H1 (cell line): ENCODE measurements at regions not wholly inside any gene's neighbourhood (a gene's known extent, or its start where the extent isn't known, plus 50 kb on each side); places are given as distances from the start of the nearest gene placed in this dataset.

Experiments used
- CTCF ChIA-PET: fragments of 300-600 bp; sonication (Branson Sonifier 250); formaldehyde crosslinking; loops from one replicate; lab custom pipeline; 2021; ENCODE audit not compliant: partially characterized antibody; lab: Charles Lee
- POLR2A ChIA-PET: fragments of 300-600 bp; sonication (Branson Sonifier 250); formaldehyde crosslinking; loops from one replicate; lab custom pipeline; 2021; ENCODE audit warnings: inconsistent platforms; ENCODE audit not compliant: partially characterized antibody; lab: Charles Lee
- DNase-seq, 2 experiments: peaks; one replicate each; pipeline versions ENCODE4 v3.0.0 to v3.0.0-alpha.2; 2010 to 2022; ENCODE audit warnings: low spot score in 2 of 2, low read depth in 1 of 2, mixed read lengths in 1 of 2
- FAIRE-seq: peaks from 2 replicates; lab custom pipeline; 2011; peaks lifted over from hg19 to GRCh38; lab: Jason Lieb, UNC
- H2AFZ ChIP-seq: 2 replicates; pipeline ENCODE4 v1.8.1; 2012; ENCODE audit warnings: low read length, inconsistent platforms
- H2AK5ac ChIP-seq: 2 replicates; pipeline ENCODE4 v1.6.1; 2013; ENCODE audit warnings: low read depth, low read length
- H2BK120ac ChIP-seq: replicated peaks from 2 replicates; pipeline ENCODE3; 2013; ENCODE audit warnings: low read depth, low read length, inconsistent platforms
- H2BK12ac ChIP-seq: 2 replicates; pipeline ENCODE4 v1.6.1; 2013; ENCODE audit warnings: low read depth, low read length
- H2BK15ac ChIP-seq: 2 replicates; pipeline ENCODE4 v1.6.1; 2013; ENCODE audit warnings: low read length
- H2BK20ac ChIP-seq: 2 replicates; pipeline ENCODE4 v1.6.1; 2013; ENCODE audit warnings: low read length
- H2BK5ac ChIP-seq: 2 replicates; pipeline ENCODE4 v1.6.1; 2013; ENCODE audit warnings: low read depth, low read length
- H3K14ac ChIP-seq: 2 replicates; pipeline ENCODE4 v1.6.1; 2013; ENCODE audit warnings: inconsistent platforms; ENCODE audit not compliant: insufficient read length
- H3K18ac ChIP-seq: 2 replicates; pipeline ENCODE4 v1.6.1; 2013; ENCODE audit warnings: low read length; ENCODE audit errors: extremely low read depth
- H3K23ac ChIP-seq: 2 replicates; pipeline ENCODE4 v1.6.1; 2013; ENCODE audit warnings: inconsistent platforms; ENCODE audit not compliant: insufficient read length
- H3K23me2 ChIP-seq: 2 replicates; pipeline ENCODE4 v1.6.1; 2013; ENCODE audit warnings: low read depth, low read length
- H3K27ac ChIP-seq: 2 replicates; pipeline ENCODE4 v1.6.1; 2011; ENCODE audit warnings: low read depth, low read length, inconsistent platforms
- H3K27me3 ChIP-seq, 4 experiments: replicated peaks in 1 of 4; 1 replicate in 1 of 4; 2 replicates in 3 of 4; pipeline versions ENCODE4 v1.6.1 to v1.8.1; 2011 to 2013; ENCODE audit warnings: low read length in 3 of 4, mild to moderate bottlenecking in 3 of 4, inconsistent platforms in 2 of 4, mixed read lengths in 2 of 4, moderate library complexity in 1 of 4; ENCODE audit not compliant: control insufficient read depth in 3 of 4, insufficient read depth in 3 of 4; ENCODE audit errors: extremely low read depth in 1 of 4
- H3K36me3 ChIP-seq, 4 experiments: 2 replicates each; pipeline versions ENCODE4 v1.6.1 to v1.8.1; 2011 to 2013; ENCODE audit warnings: mild to moderate bottlenecking in 4 of 4, low read length in 3 of 4, moderate library complexity in 2 of 4, control low read depth in 1 of 4, inconsistent platforms in 1 of 4; ENCODE audit not compliant: insufficient read depth in 4 of 4, control insufficient read depth in 2 of 4
- H3K4ac ChIP-seq: replicated peaks from 2 replicates; pipeline ENCODE3; 2013; ENCODE audit warnings: low read length, low read depth, mixed read lengths, inconsistent platforms; ENCODE audit not compliant: insufficient read length
- H3K4me1 ChIP-seq, 4 experiments: replicated peaks in 1 of 4; 1 replicate in 1 of 4; 2 replicates in 3 of 4; pipeline versions ENCODE4 v1.6.1 to v1.8.1; 2011 to 2013; ENCODE audit warnings: low read length in 3 of 4, inconsistent platforms in 2 of 4, mixed read lengths in 1 of 4; ENCODE audit not compliant: insufficient read depth in 4 of 4, control insufficient read depth in 3 of 4
- H3K4me2 ChIP-seq, 2 experiments: 2 replicates each; pipeline versions ENCODE4 v1.6.1 to v1.8.1; 2011 to 2013; ENCODE audit warnings: low read depth in 2 of 2, low read length in 2 of 2, control low read depth in 1 of 2, inconsistent platforms in 1 of 2, mild to moderate bottlenecking in 1 of 2; ENCODE audit not compliant: insufficient read depth in 1 of 2
- H3K4me3 ChIP-seq, 4 experiments: fragments of 200-600, 300-600 bp in 1 of 4; sonication (generic), shearing (Covaris generic), sonication (Bioruptor Twin) in 1 of 4; 2 replicates each; pipeline versions ENCODE4 v1.5.1 to v1.8.1; 2011 to 2016; ENCODE audit warnings: low read length in 4 of 4, low read depth in 3 of 4, control low read depth in 2 of 4, inconsistent platforms in 2 of 4, mild to moderate bottlenecking in 2 of 4, mixed read lengths in 1 of 4, moderate library complexity in 1 of 4; ENCODE audit not compliant: insufficient read depth in 2 of 4; ENCODE audit errors: extremely low read depth in 1 of 4
- H3K56ac ChIP-seq: replicated peaks from 2 replicates; pipeline ENCODE3; 2013; ENCODE audit warnings: low read depth, mild to moderate bottlenecking, mixed read lengths, low read length, inconsistent platforms; ENCODE audit not compliant: insufficient read length
- H3K79me1 ChIP-seq: 2 replicates; pipeline ENCODE4 v1.6.1; 2013; ENCODE audit warnings: low read depth, low read length, control low read depth
- H3K79me2 ChIP-seq, 2 experiments: 2 replicates each; pipeline versions ENCODE4 v1.6.1 to v1.8.1; 2012 to 2013; ENCODE audit warnings: low read length in 2 of 2, mild to moderate bottlenecking in 2 of 2, inconsistent platforms in 1 of 2; ENCODE audit not compliant: insufficient read depth in 2 of 2, control insufficient read depth in 1 of 2
- H3K9ac ChIP-seq, 4 experiments: replicated peaks in 1 of 4; 1 replicate in 1 of 4; 2 replicates in 3 of 4; pipeline versions ENCODE4 v1.6.1 to v1.8.1; 2011 to 2013; ENCODE audit warnings: low read depth in 3 of 4, low read length in 3 of 4, control low read depth in 2 of 4, mild to moderate bottlenecking in 2 of 4, moderate library complexity in 2 of 4, inconsistent platforms in 1 of 4; ENCODE audit errors: extremely low read depth in 1 of 4
- H3K9me3 ChIP-seq, 2 experiments: 2 replicates each; pipeline versions ENCODE4 v1.6.1 to v1.8.1; 2012 to 2013; ENCODE audit warnings: mild to moderate bottlenecking in 2 of 2, moderate library complexity in 2 of 2, control low read depth in 1 of 2, inconsistent platforms in 1 of 2, low read depth in 1 of 2, low read length in 1 of 2, mixed read lengths in 1 of 2; ENCODE audit not compliant: insufficient read depth in 2 of 2
- H4K20me1 ChIP-seq, 2 experiments: replicated peaks in 1 of 2; 2 replicates each; pipeline versions ENCODE3 to v1.8.1; 2011 to 2013; ENCODE audit warnings: inconsistent platforms in 2 of 2, low read length in 2 of 2, mild to moderate bottlenecking in 1 of 2; ENCODE audit not compliant: insufficient read depth in 2 of 2, control insufficient read depth in 1 of 2
- H4K5ac ChIP-seq: 2 replicates; pipeline ENCODE4 v1.6.1; 2013; ENCODE audit warnings: low read length, low read depth, mixed read lengths, inconsistent platforms; ENCODE audit not compliant: insufficient read length
- H4K8ac ChIP-seq: 2 replicates; pipeline ENCODE4 v1.8.0; 2013; ENCODE audit warnings: mild to moderate bottlenecking, moderate library complexity, low read length, inconsistent platforms; ENCODE audit not compliant: insufficient read depth; ENCODE audit errors: extremely low read depth
- H4K91ac ChIP-seq: replicated peaks from 2 replicates; pipeline ENCODE3; 2013; ENCODE audit warnings: low read length, mixed read lengths, inconsistent platforms; ENCODE audit not compliant: insufficient read length
- CBX5 ChIP-seq: fragments of 300-800, 300-1000 bp; sonication (generic); IDR thresholded peaks from 2 replicates; pipeline ENCODE4 v1.7.1; 2016; ENCODE audit warnings: antibody characterized with exemption, low read length, low read depth
- EP300 ChIP-seq, 2 experiments: IDR thresholded peaks; 1 replicate in 1 of 2; 2 replicates in 1 of 2; pipeline ENCODE4 v1.6.1; 2011 to 2012; ENCODE audit warnings: low read depth in 2 of 2, low read length in 2 of 2, mild to moderate bottlenecking in 2 of 2, borderline replicate concordance in 1 of 2, inconsistent platforms in 1 of 2, moderate library complexity in 1 of 2
- HDAC6 ChIP-seq: IDR thresholded peaks from one replicate; pipeline ENCODE4 v1.7.1; 2012; ENCODE audit warnings: low read depth, mild to moderate bottlenecking, inconsistent platforms, low read length, moderate library complexity
- JUND ChIP-seq: IDR thresholded peaks from 2 replicates; pipeline ENCODE4 v1.6.1; 2011; ENCODE audit warnings: mild to moderate bottlenecking, improper control_type of control experiment, low read length
- POU5F1 ChIP-seq: IDR thresholded peaks from 2 replicates; pipeline ENCODE4 v1.6.1; 2011; ENCODE audit warnings: low read depth, mild to moderate bottlenecking, low read length, moderate library complexity
- RFX5 ChIP-seq: IDR thresholded peaks from 2 replicates; pipeline ENCODE4 v1.6.1; 2011; ENCODE audit warnings: low read depth, low read length, improper control_type of control experiment, borderline replicate concordance
- RNF2 ChIP-seq: fragments of 200-900, 300-1000 bp; sonication (generic); IDR thresholded peaks from 2 replicates; pipeline ENCODE4 v1.7.1; 2016; ENCODE audit warnings: borderline replicate concordance, low read depth, mild to moderate bottlenecking, antibody characterized with exemption, low read length; ENCODE audit not compliant: poor library complexity, severe bottlenecking; ENCODE audit errors: missing control alignments
- RXRA ChIP-seq: IDR thresholded peaks from 2 replicates; pipeline ENCODE4 v1.6.1; 2011; ENCODE audit warnings: low read depth, mild to moderate bottlenecking, low read length, moderate library complexity; ENCODE audit not compliant: insufficient read depth
- TAF7 ChIP-seq: optimal IDR thresholded peaks from 2 replicates; pipeline ENCODE3; 2011; ENCODE audit warnings: low read depth, mild to moderate bottlenecking, inconsistent platforms, low read length, moderate library complexity, borderline replicate concordance
- TBP ChIP-seq: IDR thresholded peaks from 2 replicates; pipeline ENCODE4 v1.6.1; 2011; ENCODE audit warnings: low read depth, low read length, improper control_type of control experiment
- WGBS, 2 experiments: shearing (Covaris generic) in 1 of 2; methylation state at CpG; one replicate each; pipeline versions ENCODE4 v1.1.6 to v1.1.7; 2013 to 2015; ENCODE audit warnings: low lambda C conversion rate in 2 of 2, mixed read lengths in 2 of 2, inconsistent platforms in 1 of 2, low coverage in 1 of 2, missing lambda C conversion rate in 1 of 2; ENCODE audit not compliant: insufficient replicate concordance in 2 of 2, insufficient coverage in 1 of 2, insufficient read length in 1 of 2; ENCODE audit errors: extremely low coverage in 1 of 2, missing lambda C conversion rate in 1 of 2; 5-methylcytosine and 5-hydroxymethylcytosine counted together
- TF ChIP-seq, protein P1 (sequence below): IDR thresholded peaks from 2 replicates; pipeline ENCODE4 v1.6.1; 2011; ENCODE audit warnings: low read length, improper control_type of control experiment

DNA sequence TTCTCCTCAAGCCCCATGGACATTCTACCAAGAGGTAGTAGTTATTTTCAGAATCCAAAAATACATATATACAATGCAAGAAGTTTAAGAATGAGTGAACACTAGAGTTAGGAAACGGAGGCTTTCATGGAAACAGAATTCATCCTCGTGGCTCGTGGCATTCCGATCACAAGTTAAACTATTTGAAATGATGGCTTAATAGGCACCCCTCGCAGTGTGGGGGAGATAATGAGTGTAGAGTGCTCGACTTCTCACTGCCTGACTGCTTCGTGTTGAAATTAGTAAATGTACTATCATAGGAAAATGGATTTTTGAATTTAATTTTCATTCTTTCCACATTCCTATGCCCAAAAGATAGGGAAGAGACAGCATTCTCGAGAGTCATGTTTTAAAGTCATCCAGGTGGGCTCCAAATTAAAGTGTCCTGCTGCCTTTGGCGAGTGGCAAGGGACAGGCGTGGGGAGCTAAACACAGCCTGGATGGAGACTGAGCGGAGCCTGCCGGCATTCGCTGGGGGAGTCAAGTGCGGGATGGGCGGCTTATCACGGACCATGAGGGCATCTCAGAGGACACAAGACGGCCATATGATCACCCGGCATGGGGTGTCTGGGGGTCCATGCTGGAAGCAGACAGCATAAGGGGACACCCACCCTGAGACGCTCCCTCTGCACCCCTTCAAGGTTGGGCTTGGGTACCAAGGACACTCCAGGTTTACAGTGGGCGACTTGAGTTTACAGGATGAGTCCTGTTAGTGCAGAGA, 165.2 kb downstream of the TEX29 start:
- Histone ChIP-seq H3K23ac (no peak overlapping the region), H4K91ac (no peak overlapping the region), H3K14ac (no peak overlapping the region), H3K27me3 (no peaks in the 10 kb centered on the region; a peak in 1 of 7 replicates), H2BK12ac (no peak overlapping the region), H3K4me3 (no peak overlapping the region), H3K4ac (no peak overlapping the region), H2AFZ (no peak overlapping the region), H4K8ac (no peak overlapping the region), H2BK20ac (no peak overlapping the region), H3K27ac (no peak overlapping the region), H3K9me3 (peaks cover 19 to 22% of the 10 kb centered on the region in 2 experiments), H3K79me1 (no peaks in the 10 kb centered on the region; the same call in 1 of the 2 replicates), H3K36me3 (no peaks in the 10 kb centered on the region), H2AK5ac (no peak overlapping the region), H3K56ac (no peak overlapping the region), H3K18ac (no peak overlapping the region), H2BK15ac (no peak overlapping the region), H3K4me2 (no peak overlapping the region), H3K4me1 (0 out of 7 replicates have a peak, but pooled peaks cover 0 to 6% (median 0%) of the 10 kb centered on the region in 4 experiments), H4K5ac (no peak overlapping the region), H3K79me2 (no peaks in the 10 kb centered on the region), H2BK5ac (no peak overlapping the region), H2BK120ac (no peak overlapping the region), H3K23me2 (no peaks in the 10 kb centered on the region; the same call in 1 of the 2 replicates), H3K9ac (no peak overlapping the region), H4K20me1 (no peaks in the 10 kb centered on the region)
- POLR2A ChIA-PET, result no interaction called here
- 95% methylated on average over 20 of the region's 20 CpGs; no CpG with 5 or more reads in 1 of the 2 experiments for WGBS, 2 experiments
- CTCF ChIA-PET, result interaction anchor here (1.1 to 4.3 kb wide), 3 partner anchors 9 to 960 kb away, joined by 3 to 20 read pairs (median 4); no protein-coding TSS in a partner anchor
- no peak for FAIRE-seq
- no peak for DNase-seq
- TF ChIP-seq, protein P1, sequence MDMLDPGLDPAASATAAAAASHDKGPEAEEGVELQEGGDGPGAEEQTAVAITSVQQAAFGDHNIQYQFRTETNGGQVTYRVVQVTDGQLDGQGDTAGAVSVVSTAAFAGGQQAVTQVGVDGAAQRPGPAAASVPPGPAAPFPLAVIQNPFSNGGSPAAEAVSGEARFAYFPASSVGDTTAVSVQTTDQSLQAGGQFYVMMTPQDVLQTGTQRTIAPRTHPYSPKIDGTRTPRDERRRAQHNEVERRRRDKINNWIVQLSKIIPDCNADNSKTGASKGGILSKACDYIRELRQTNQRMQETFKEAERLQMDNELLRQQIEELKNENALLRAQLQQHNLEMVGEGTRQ, result no peak
- TF ChIP-seq HDAC6, result no peak
- TF ChIP-seq RNF2, result no peak
- TF ChIP-seq CBX5, result no peak
- no peak for TF ChIP-seq EP300 (IDR thresholded peaks at IDR 0.05; ENCODE audit: borderline replicate concordance in 1 of 2, low read depth in 2 of 2, low read length in 2 of 2)
- TF ChIP-seq RFX5, result no peak
- TF ChIP-seq TAF7, result no peak
- no peak for TF ChIP-seq TBP
- no peak for TF ChIP-seq POU5F1
- TF ChIP-seq RXRA, result no peak
- no peak for TF ChIP-seq JUND
